ENCODE measurements at regions not wholly inside any gene's neighbourhood (a gene's known extent, or its start where the extent isn't known, plus 50 kb on each side); places are given as distances from the start of the nearest gene placed in this dataset.

DNA sequence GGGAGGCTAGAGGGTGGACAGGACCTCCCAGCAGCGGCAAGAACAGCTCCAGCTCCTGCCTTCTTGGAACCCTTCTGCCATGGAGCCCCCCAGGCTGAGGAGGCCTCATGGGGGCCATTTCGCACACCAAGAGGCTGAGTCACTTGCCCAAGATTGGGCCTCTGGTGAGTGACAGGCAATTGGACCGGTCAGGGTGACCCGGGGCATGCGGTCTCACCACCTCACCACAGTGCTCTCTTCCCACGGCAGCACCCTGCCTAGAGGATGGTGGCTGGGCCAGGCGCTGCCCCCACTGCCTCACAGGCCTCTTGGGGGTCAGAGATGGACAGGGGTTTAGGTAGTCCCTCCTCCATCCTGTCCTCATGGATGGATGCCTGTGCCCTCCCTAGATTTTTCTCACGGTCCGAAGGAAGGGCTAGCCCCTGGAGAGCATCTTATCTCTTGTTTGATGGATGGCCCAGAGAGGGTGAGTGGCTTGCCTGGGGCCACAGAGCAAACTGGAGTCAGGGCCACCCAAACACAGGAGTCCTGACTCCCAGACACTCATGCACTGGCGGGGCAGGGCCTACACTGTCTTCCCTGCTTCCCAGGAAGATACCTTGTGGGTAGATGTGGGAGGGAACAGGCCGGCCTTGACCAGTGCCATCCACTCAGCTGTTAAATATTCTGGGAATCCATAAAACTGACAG is 119.2 kb downstream of the INHBB start:
- no peaks in the 10 kb centered on the region for H3K79me2 ChIP-seq (ENCODE audit: control insufficient read depth, insufficient read depth, low read length)
- H3K27ac ChIP-seq (ENCODE audit: insufficient read depth, low read length) = no peak overlapping the region
- H2AFZ ChIP-seq (ENCODE audit: low read length) = no peak overlapping the region

DNA sequence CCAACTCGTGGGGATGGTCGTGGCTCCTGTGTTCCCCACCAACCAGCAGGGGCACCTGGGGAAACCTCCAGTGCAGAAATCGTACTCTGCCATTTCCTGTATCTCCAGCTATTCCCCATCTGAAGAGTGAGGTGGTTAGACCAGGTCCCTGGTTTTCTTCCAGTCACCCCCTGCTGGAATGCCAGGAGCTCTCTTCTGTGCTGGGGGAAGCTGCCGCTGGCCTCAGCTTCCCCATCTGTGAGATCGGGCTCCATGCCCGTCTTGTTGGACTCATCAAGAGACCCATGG is 119.7 kb downstream of the INHBB start:
- DNase-seq (ENCODE audit: low read depth in 2 of 2) = no peak
- Histone ChIP-seq H3K4me2 (ENCODE audit: extremely low read depth, insufficient read depth, low read length) (no peak overlapping the region), H2AFZ (ENCODE audit: low read length) (no peak overlapping the region), H3K9ac (ENCODE audit: insufficient read depth, low read length) (no peak overlapping the region), H3K4me1 (ENCODE audit: control insufficient read depth, extremely low read depth, insufficient read depth, low read length) (peaks cover 12% of the 10 kb centered on the region), H3K79me2 (ENCODE audit: control insufficient read depth, insufficient read depth, low read length) (no peaks in the 10 kb centered on the region), H3K36me3 (ENCODE audit: control insufficient read depth, insufficient read depth, low read length) (no peaks in the 10 kb centered on the region), H4K20me1 (ENCODE audit: control insufficient read depth, extremely low read depth, insufficient read depth, low read length) (no peaks in the 10 kb centered on the region), H3K27me3 (ENCODE audit: control insufficient read depth, insufficient read depth, low read length) (no peaks in the 10 kb centered on the region), H3K9me3 (ENCODE audit: control insufficient read depth, insufficient read depth, low read depth, low read length) (no peaks in the 10 kb centered on the region), H3K4me3 (replicated peaks in 1 of 4; ENCODE audit: control extremely low read depth in 1 of 4, insufficient read depth in 1 of 4, low read depth in 3 of 4, low read length in 4 of 4) (no peak overlapping the region), H3K27ac (ENCODE audit: insufficient read depth, low read length) (no peak overlapping the region)
- TF ChIP-seq, protein P1, sequence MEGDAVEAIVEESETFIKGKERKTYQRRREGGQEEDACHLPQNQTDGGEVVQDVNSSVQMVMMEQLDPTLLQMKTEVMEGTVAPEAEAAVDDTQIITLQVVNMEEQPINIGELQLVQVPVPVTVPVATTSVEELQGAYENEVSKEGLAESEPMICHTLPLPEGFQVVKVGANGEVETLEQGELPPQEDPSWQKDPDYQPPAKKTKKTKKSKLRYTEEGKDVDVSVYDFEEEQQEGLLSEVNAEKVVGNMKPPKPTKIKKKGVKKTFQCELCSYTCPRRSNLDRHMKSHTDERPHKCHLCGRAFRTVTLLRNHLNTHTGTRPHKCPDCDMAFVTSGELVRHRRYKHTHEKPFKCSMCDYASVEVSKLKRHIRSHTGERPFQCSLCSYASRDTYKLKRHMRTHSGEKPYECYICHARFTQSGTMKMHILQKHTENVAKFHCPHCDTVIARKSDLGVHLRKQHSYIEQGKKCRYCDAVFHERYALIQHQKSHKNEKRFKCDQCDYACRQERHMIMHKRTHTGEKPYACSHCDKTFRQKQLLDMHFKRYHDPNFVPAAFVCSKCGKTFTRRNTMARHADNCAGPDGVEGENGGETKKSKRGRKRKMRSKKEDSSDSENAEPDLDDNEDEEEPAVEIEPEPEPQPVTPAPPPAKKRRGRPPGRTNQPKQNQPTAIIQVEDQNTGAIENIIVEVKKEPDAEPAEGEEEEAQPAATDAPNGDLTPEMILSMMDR (conservative IDR thresholded peaks at IDR 0.05 in 1 of 2, IDR thresholded peaks at IDR 0.05 in 1 of 2; ENCODE audit: low read depth in 1 of 2, low read length in 2 of 2) = no peak

More for the DNA sequence above, 119.2 kb downstream of the INHBB start:
- Histone ChIP-seq H3K9me3 (ENCODE audit: control insufficient read depth, insufficient read depth, low read depth, low read length) (no peaks in the 10 kb centered on the region), H3K4me1 (ENCODE audit: control insufficient read depth, extremely low read depth, insufficient read depth, low read length) (peaks cover 8% of the 10 kb centered on the region), H3K4me2 (ENCODE audit: extremely low read depth, insufficient read depth, low read length) (no peak overlapping the region), H3K36me3 (ENCODE audit: control insufficient read depth, insufficient read depth, low read length) (no peaks in the 10 kb centered on the region), H3K27me3 (ENCODE audit: control insufficient read depth, insufficient read depth, low read length) (no peaks in the 10 kb centered on the region), H3K9ac (ENCODE audit: insufficient read depth, low read length) (no peak overlapping the region), H4K20me1 (ENCODE audit: control insufficient read depth, extremely low read depth, insufficient read depth, low read length) (no peaks in the 10 kb centered on the region), H3K4me3 (replicated peaks in 1 of 4; ENCODE audit: control extremely low read depth in 1 of 4, insufficient read depth in 1 of 4, low read depth in 3 of 4, low read length in 4 of 4) (no peak overlapping the region)
- TF ChIP-seq, protein P1 (conservative IDR thresholded peaks at IDR 0.05 in 1 of 2, IDR thresholded peaks at IDR 0.05 in 1 of 2; ENCODE audit: low read depth in 1 of 2, low read length in 2 of 2) = no peak
- no peak for TF ChIP-seq EZH2 (IDR thresholded peaks at IDR 0.05; ENCODE audit: low read length, missing control alignments)
- no peak for DNase-seq (ENCODE audit: low read depth in 2 of 2)

DNA sequence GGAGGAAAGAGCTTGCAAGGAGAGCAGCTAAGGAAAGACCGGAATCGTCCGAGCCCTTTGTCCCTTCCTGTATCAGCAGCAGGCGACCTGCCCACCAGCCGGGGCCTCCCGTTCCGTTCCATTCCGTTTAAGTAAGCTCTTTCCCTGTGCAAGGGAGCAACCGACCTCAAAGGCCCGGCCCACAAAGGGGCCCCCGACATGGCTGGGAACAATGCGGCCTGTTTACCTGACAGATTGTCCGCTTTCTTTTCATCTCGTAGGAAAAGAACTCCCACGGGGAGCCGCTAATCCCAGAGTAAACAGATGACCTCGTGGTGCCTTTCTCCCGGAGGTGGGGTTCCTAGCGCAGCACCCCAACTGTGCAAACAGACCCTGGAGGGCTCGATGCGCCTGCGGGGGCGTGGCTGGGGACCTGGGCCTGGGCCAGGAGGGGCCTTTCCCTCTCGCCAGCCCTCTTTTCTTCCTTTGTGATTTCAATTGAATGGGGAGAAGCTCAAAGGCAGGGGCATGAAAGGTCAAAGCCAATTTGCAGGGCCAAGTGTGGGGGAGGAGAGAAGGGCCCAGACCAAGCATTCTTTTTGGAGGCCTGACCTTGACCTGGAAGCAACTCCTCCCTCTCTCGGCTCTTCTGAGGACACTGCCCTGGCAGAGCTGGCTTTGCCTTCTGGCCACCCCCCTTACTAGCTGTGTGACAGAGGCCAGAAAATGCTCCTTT is 120.2 kb downstream of the INHBB start:
- Histone ChIP-seq H3K27me3 (ENCODE audit: control insufficient read depth, insufficient read depth, low read length) (no peaks in the 10 kb centered on the region), H3K9ac (ENCODE audit: insufficient read depth, low read length) (no peak overlapping the region), H3K36me3 (ENCODE audit: control insufficient read depth, insufficient read depth, low read length) (no peaks in the 10 kb centered on the region), H3K79me2 (ENCODE audit: control insufficient read depth, insufficient read depth, low read length) (no peaks in the 10 kb centered on the region), H4K20me1 (ENCODE audit: control insufficient read depth, extremely low read depth, insufficient read depth, low read length) (no peaks in the 10 kb centered on the region), H3K9me3 (ENCODE audit: control insufficient read depth, insufficient read depth, low read depth, low read length) (no peaks in the 10 kb centered on the region), H3K4me3 (replicated peaks in 1 of 4; ENCODE audit: control extremely low read depth in 1 of 4, insufficient read depth in 1 of 4, low read depth in 3 of 4, low read length in 4 of 4) (no peak overlapping the region), H3K4me1 (ENCODE audit: control insufficient read depth, extremely low read depth, insufficient read depth, low read length) (peaks cover 16% of the 10 kb centered on the region), H2AFZ (ENCODE audit: low read length) (no peak overlapping the region), H3K4me2 (ENCODE audit: extremely low read depth, insufficient read depth, low read length) (no peak overlapping the region), H3K27ac (ENCODE audit: insufficient read depth, low read length) (no peak overlapping the region)
- DNase-seq (ENCODE audit: low read depth in 2 of 2) = no peak
- TF ChIP-seq, protein P1 (conservative IDR thresholded peaks at IDR 0.05 in 1 of 2, IDR thresholded peaks at IDR 0.05 in 1 of 2; ENCODE audit: low read depth in 1 of 2, low read length in 2 of 2) = no peak
- TF ChIP-seq EZH2 (IDR thresholded peaks at IDR 0.05; ENCODE audit: low read length, missing control alignments) = no peak
